Naive B cell (primary cell): ENCODE measurements at regions not wholly inside any gene's neighbourhood (a gene's known extent, or its start where the extent isn't known, plus 50 kb on each side); places are given as distances from the start of the nearest gene placed in this dataset.

Source experiments
- ATAC-seq, 2 donors: fragments of 150-1000 bp; cut with Tn5 transposase; 2 replicates each; pipeline ENCODE4 v1.10.0; 2021; ENCODE audit warnings: low read depth in 2 of 2, mild to moderate bottlenecking in 2 of 2, moderate library complexity in 2 of 2
- DNase-seq: peaks from one replicate; pipeline ENCODE4 v3.0.0; 2022
- H3K27ac Mint-ChIP-seq, 6 donors: one replicate each; pipeline ENCODE4 v1.8.0; 2020 to 2022; ENCODE audit warnings: mild to moderate bottlenecking in 6 of 6, mixed read lengths in 6 of 6, moderate library complexity in 5 of 6, inconsistent platforms in 2 of 6
- H3K27me3 Mint-ChIP-seq, 3 donors: one replicate each; pipeline ENCODE4 v1.8.0; 2021 to 2022; ENCODE audit warnings: mixed read lengths in 3 of 3, mild to moderate bottlenecking in 1 of 3
- H3K36me3 Mint-ChIP-seq, 2 donors: one replicate each; pipeline ENCODE4 v1.8.0; 2020 to 2022; ENCODE audit warnings: mixed read lengths in 2 of 2, inconsistent platforms in 1 of 2, mild to moderate bottlenecking in 1 of 2
- H3K4me1 Mint-ChIP-seq, 3 donors: one replicate each; pipeline ENCODE4 v1.8.0; 2020 to 2022; ENCODE audit warnings: mixed read lengths in 3 of 3, inconsistent platforms in 1 of 3, mild to moderate bottlenecking in 1 of 3, moderate library complexity in 1 of 3
- H3K4me3 Mint-ChIP-seq, 8 donors: one replicate each; pipeline ENCODE4 v1.8.0; 2020 to 2022; ENCODE audit warnings: mild to moderate bottlenecking in 8 of 8, mixed read lengths in 8 of 8, moderate library complexity in 8 of 8, inconsistent platforms in 2 of 8
- H3K9me3 Mint-ChIP-seq, 7 donors: one replicate each; pipeline ENCODE4 v1.8.0; 2020 to 2022; ENCODE audit warnings: mixed read lengths in 7 of 7, mild to moderate bottlenecking in 5 of 7, inconsistent platforms in 2 of 7, moderate library complexity in 1 of 7

GRCh38 chrX:9222299-9222698 lies 188.4 kb upstream of the FAM9B start:
- H3K27me3 Mint-ChIP-seq: peaks cover 0 to 5% (median 4%) of the 10 kb centered on the region in 3 donors
- H3K4me3 Mint-ChIP-seq: no peak overlapping the region
- H3K9me3 Mint-ChIP-seq: peaks cover 0 to 26% (median 3%) of the 10 kb centered on the region in 7 donors
- ATAC-seq (no peak), DNase-seq (no peak)
- H3K27ac Mint-ChIP-seq: no peak overlapping the region
- H3K4me1 Mint-ChIP-seq: no peaks in the 10 kb centered on the region
- peaks cover 0 to 4% of the 10 kb centered on the region in 2 donors for H3K36me3 Mint-ChIP-seq

GRCh38 chrX:9227276-9227675 lies 193.3 kb upstream of the FAM9B start:
- Mint-ChIP-seq H3K27ac (no peak overlapping the region), H3K27me3 (peaks cover 0 to 11% (median 9%) of the 10 kb centered on the region in 3 donors), H3K4me1 (no peaks in the 10 kb centered on the region), H3K9me3 (peaks cover 2 to 15% (median 5%) of the 10 kb centered on the region in 7 donors), H3K36me3 (peaks cover 0 to 4% of the 10 kb centered on the region in 2 donors), H3K4me3 (no peak overlapping the region)
- no peak for DNase-seq
- no peak for ATAC-seq

GRCh38 chrX:9231491-9231890 lies 197.6 kb upstream of the FAM9B start:
- Mint-ChIP-seq H3K4me3 (no peak overlapping the region), H3K27me3 (peaks cover 6 to 14% (median 10%) of the 10 kb centered on the region in 3 donors), H3K27ac (no peak overlapping the region), H3K4me1 (no peaks in the 10 kb centered on the region), H3K36me3 (no peaks in the 10 kb centered on the region), H3K9me3 (peaks cover 0 to 5% (median 0%) of the 10 kb centered on the region in 7 donors)
- no peak for DNase-seq
- no peak for ATAC-seq

GRCh38 chrX:9233141-9233540 lies 199.2 kb upstream of the FAM9B start:
- DNase-seq: no peak
- Mint-ChIP-seq H3K27ac (no peak overlapping the region), H3K4me3 (no peak overlapping the region), H3K4me1 (no peaks in the 10 kb centered on the region), H3K36me3 (no peaks in the 10 kb centered on the region), H3K27me3 (peaks cover 6 to 14% (median 10%) of the 10 kb centered on the region in 3 donors), H3K9me3 (peaks cover 0 to 5% (median 0%) of the 10 kb centered on the region in 7 donors)
- ATAC-seq: no peak

- Mint-ChIP-seq H3K9me3 (peaks cover 0 to 5% (median 0%) of the 10 kb centered on the region in 7 donors), H3K27ac (no peak overlapping the region), H3K4me3 (no peak overlapping the region), H3K27me3 (peaks cover 6 to 14% (median 10%) of the 10 kb centered on the region in 3 donors), H3K4me1 (no peaks in the 10 kb centered on the region), H3K36me3 (no peaks in the 10 kb centered on the region)
- no peak for ATAC-seq
- DNase-seq: no peak
Measured at GRCh38 chrX:9234315-9234714, 200.4 kb upstream of the FAM9B start.

- Mint-ChIP-seq H3K27me3 (peaks cover 6 to 14% (median 10%) of the 10 kb centered on the region in 3 donors), H3K36me3 (no peaks in the 10 kb centered on the region), H3K4me1 (no peaks in the 10 kb centered on the region), H3K4me3 (no peak overlapping the region), H3K27ac (no peak overlapping the region), H3K9me3 (peaks cover 0 to 5% (median 0%) of the 10 kb centered on the region in 7 donors)
- ATAC-seq (no peak), DNase-seq (no peak)
Measured at GRCh38 chrX:9235722-9236121, 201.8 kb upstream of the FAM9B start.

- no peaks in the 10 kb centered on the region for H3K4me1 Mint-ChIP-seq
- ATAC-seq (no peak), DNase-seq (no peak)
- no peak overlapping the region for H3K4me3 Mint-ChIP-seq
- H3K36me3 Mint-ChIP-seq: no peaks in the 10 kb centered on the region
- no peaks in the 10 kb centered on the region for H3K27me3 Mint-ChIP-seq
- no peak overlapping the region for H3K27ac Mint-ChIP-seq
- no peaks in the 10 kb centered on the region for H3K9me3 Mint-ChIP-seq
Measured at GRCh38 chrX:9240956-9241355, 207.0 kb upstream of the FAM9B start.

- Mint-ChIP-seq H3K4me1 (no peaks in the 10 kb centered on the region), H3K36me3 (no peaks in the 10 kb centered on the region), H3K4me3 (no peak overlapping the region), H3K27me3 (no peaks in the 10 kb centered on the region), H3K9me3 (no peaks in the 10 kb centered on the region), H3K27ac (peak overlapping the region in 1 of 6 donors; percentile 54)
- ATAC-seq (no peak), DNase-seq (no peak)
Measured at GRCh38 chrX:9241427-9241826, 207.5 kb upstream of the FAM9B start.

- H3K36me3 Mint-ChIP-seq: no peaks in the 10 kb centered on the region
- no peak overlapping the region for H3K27ac Mint-ChIP-seq
- H3K4me1 Mint-ChIP-seq: peaks cover 0 to 6% (median 0%) of the 10 kb centered on the region in 3 donors
- H3K4me3 Mint-ChIP-seq: no peak overlapping the region
- no peak for ATAC-seq
- DNase-seq: peak; percentile 1
- H3K9me3 Mint-ChIP-seq: peaks cover 0 to 2% (median 0%) of the 10 kb centered on the region in 7 donors
- H3K27me3 Mint-ChIP-seq: peaks cover 0 to 12% (median 5%) of the 10 kb centered on the region in 3 donors
Measured at GRCh38 chrX:9249051-9249846, 215.3 kb upstream of the FAM9B start.

- no peak for ATAC-seq
- H3K9me3 Mint-ChIP-seq: peaks cover 0 to 2% (median 0%) of the 10 kb centered on the region in 7 donors
- no peak overlapping the region for H3K4me3 Mint-ChIP-seq
Measured at GRCh38 chrX:9252182-9252581, 212.7 kb upstream of the TBL1X start.

GRCh38 chrX:9253211-9253610 lies 211.6 kb upstream of the TBL1X start:
- H3K27ac Mint-ChIP-seq: no peak overlapping the region
- no peak overlapping the region for H3K4me3 Mint-ChIP-seq

More at GRCh38 chrX:9252182-9252581, 212.7 kb upstream of the TBL1X start:
- peaks cover 0 to 13% (median 8%) of the 10 kb centered on the region in 3 donors for H3K27me3 Mint-ChIP-seq
- H3K4me1 Mint-ChIP-seq: peaks cover 0 to 6% (median 0%) of the 10 kb centered on the region in 3 donors
- DNase-seq: no peak
- H3K36me3 Mint-ChIP-seq: no peaks in the 10 kb centered on the region
- H3K27ac Mint-ChIP-seq: no peak overlapping the region

GRCh38 chrX:9257718-9258420 lies 207.0 kb upstream of the TBL1X start:
- ATAC-seq (no peak), DNase-seq (no peak)
- peaks cover 7 to 26% (median 11%) of the 10 kb centered on the region in 7 donors for H3K9me3 Mint-ChIP-seq
- no peak overlapping the region for H3K27ac Mint-ChIP-seq
- H3K4me3 Mint-ChIP-seq: no peak overlapping the region
- H3K4me1 Mint-ChIP-seq: no peaks in the 10 kb centered on the region
- H3K36me3 Mint-ChIP-seq: peaks cover 11% of the 10 kb centered on the region in 2 donors
- peaks cover 3 to 16% (median 8%) of the 10 kb centered on the region in 3 donors for H3K27me3 Mint-ChIP-seq

More at GRCh38 chrX:9253211-9253610, 211.6 kb upstream of the TBL1X start:
- Mint-ChIP-seq H3K9me3 (peaks cover 0 to 2% (median 0%) of the 10 kb centered on the region in 7 donors), H3K36me3 (no peaks in the 10 kb centered on the region), H3K4me1 (peaks cover 0 to 6% (median 0%) of the 10 kb centered on the region in 3 donors), H3K27me3 (peaks cover 0 to 13% (median 8%) of the 10 kb centered on the region in 3 donors)
- no peak for DNase-seq
- ATAC-seq: no peak

- no peak for ATAC-seq
- Mint-ChIP-seq H3K27ac (no peak overlapping the region), H3K27me3 (peaks cover 5 to 17% (median 8%) of the 10 kb centered on the region in 3 donors), H3K9me3 (peaks cover 7 to 26% (median 11%) of the 10 kb centered on the region in 7 donors), H3K4me1 (no peaks in the 10 kb centered on the region), H3K36me3 (peaks cover 11% of the 10 kb centered on the region in 2 donors), H3K4me3 (no peak overlapping the region)
- DNase-seq: no peak
Measured at GRCh38 chrX:9258421-9259104, 206.3 kb upstream of the TBL1X start.
